GF-D8 (cell line): ENCODE measurements at regions not wholly inside any gene's neighbourhood (a gene's known extent, or its start where the extent isn't known, plus 50 kb on each side); places are given as distances from the start of the nearest gene placed in this dataset.

Experiments
- DNase-seq: peaks from one replicate; lab custom pipeline; 2025; lab: John Stamatoyannopoulos, UW

DNA sequence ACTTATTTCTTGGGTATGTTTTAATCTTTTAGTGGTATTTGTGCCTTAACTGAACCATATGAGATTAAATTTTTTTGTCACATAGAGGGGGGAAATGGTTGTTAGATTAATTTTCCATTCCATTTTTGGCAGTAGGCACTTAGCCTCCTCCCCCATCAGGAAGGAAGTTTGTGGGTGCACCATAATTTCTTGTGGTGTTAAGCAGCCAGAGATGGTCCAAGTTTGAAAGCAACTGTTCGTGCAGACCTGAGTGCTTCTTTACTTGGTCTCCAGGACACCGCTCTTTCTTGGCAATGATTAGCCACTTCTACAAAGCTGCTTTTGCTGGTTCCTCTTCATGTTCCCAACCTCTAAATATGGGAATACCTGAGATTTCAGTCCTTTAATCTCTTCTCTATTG is 92.7 kb upstream of the RPL34 start:
- DNase-seq: peak; percentile 43

DNA sequence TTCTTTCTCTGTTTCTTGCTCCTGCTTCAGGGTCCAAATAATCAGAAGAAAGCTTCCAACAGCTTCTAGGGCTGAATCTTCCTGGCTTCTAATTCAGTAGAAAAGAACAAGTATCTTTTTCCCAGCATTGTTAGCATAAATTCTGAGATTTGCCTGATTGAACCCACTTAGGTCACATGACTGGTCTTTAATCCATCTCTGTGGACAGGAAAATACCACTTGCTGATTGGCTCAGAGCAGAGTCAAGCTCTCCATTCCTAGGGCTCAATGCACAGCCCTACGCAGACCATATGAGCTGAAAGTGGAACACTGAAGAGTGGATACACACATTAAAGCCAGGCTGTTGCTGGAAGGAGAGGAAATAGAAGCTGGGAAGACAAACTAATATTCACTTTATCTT is 99.6 kb upstream of the RPL34 start:
- no peak for DNase-seq

DNA sequence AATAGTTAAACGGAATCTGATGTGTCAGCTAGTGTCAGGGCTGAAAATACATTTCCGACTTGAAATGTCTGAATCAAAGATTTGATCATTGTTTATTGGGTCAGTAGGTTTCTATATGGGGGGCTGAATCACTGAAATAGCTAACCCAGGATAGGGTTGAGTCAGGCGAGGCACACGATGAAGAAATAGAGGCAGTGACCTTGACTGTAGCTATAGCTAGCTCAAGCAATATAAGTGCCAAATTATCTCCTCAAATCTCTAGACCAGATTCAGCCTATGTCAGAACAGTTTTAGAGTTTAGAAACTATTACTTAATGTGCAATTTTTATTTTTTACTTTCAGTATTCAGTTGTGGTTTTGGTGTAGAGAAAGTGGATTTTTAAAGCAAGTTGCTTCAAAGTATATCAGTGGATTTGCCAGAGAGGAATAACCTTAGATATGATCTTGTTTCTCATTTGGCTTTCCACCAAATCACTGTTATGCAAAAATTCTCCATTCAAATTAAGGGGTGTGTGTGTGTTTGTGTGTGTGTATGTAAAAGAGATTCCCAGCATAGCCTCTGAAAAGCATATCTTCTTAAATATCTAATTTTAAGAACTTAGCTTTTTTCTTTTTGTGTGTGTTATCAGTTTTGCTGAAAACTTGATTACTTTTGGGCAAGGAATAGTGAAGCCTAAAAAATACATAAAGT is 100.3 kb upstream of the RPL34 start:
- DNase-seq: no peak

DNA sequence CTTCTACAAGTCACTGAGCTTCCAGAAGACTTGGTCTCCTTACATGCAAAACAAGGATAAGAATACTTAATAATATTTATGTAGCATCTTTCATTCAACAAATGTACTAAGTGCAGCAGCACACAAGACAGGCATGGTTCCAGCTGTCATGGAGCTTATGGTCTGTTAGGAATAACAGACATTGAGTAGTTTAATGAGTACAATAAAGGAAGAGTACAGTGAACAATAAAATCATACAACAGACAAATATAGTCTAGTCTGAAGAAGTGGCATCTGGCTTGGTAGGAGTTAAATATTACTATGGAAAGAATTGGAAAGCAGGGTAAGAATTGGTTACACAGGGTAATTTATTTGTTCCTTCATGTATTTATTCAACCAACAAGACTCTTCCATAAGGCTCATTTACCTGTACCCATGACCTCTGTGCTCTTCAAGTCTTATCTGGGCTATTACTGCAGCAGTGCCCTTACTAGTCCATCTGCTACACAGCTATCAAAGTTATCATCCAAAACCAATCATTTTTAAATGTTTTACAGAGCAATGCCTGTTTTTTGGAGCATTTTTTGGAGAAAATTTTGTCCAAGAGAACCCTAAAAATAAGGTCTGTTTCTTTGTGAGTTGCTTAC is 101.1 kb upstream of the RPL34 start:
- DNase-seq: no peak

DNA sequence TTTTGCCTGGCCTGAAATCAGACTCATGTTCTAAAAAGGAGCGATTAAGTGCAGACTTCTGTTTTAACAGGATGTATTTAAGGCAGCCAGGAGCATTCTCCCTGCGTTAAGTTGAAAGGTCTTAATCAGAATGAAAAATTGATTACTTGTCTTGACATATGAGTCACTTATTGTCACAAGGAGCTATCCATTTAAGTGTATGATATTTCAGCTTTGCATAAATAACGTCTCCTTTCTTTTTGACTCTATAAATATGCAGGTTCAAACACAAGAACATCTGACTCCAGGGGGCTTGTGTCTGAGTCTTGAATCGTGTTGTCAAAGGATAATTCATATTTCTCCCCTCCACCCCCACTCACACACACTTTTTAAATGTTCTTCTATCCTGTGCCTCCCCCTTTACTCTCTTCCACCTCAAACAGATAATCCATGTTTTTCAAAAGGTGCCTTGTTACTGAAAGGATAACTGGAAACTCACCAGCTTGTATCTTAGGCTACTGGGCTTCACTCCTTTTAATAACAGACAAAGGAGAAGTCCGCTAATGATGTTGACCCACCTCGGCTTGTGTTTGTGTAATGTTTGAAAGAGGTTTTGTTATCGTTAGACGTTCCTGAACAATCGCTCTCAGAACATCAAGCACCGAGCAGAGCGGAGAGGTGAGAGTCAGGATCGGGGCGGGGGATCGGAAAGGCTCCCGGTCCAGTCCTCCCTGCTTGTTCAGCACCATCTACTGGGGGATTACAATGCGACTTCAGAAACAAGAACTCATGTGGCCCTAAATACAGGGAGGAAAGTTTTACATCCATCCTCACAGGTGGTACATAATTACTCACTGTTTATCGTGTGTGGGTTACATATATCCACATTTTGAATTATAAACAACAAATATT is 107.5 kb upstream of the RPL34 start:
- DNase-seq: no peak

DNA sequence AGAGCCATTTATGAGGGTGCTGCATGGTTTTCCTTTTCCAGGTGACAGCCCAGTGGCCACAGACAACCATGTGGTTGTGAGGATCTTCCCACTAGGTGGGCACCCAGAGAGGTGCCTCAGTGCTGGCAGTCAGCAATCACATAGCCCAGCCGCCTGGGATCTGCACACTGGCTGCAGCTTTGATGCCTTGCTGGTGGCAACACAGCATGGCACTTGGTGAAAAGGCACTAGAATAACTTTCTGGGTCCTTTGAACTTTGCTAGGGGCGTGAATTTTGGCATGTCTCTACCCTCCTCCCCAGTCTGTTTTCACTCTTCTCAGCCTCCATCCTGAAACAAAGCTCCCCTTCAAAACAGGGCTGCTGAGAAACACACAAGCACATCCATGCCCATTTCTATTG is 108.8 kb upstream of the RPL34 start:
- no peak for DNase-seq

DNA sequence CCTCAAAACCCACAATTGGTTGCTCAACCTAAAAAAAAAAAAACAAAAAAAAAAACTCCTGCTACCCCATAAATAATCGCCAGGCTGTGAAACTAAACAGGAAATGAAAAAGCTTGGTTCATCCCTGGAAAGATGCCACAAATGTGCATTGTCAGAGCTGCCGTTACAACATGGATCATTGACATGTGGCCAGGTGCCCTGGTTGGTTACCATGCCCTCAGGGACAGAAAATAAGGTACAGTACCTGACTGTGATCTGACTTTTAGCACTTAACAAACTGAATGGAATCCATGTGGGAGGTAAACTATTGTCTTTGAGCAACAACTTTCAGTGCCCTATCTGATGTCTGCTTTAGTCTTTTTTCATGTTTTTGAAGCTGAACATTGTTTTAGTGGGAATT is 118.0 kb upstream of the RPL34 start:
- DNase-seq: no peak

DNA sequence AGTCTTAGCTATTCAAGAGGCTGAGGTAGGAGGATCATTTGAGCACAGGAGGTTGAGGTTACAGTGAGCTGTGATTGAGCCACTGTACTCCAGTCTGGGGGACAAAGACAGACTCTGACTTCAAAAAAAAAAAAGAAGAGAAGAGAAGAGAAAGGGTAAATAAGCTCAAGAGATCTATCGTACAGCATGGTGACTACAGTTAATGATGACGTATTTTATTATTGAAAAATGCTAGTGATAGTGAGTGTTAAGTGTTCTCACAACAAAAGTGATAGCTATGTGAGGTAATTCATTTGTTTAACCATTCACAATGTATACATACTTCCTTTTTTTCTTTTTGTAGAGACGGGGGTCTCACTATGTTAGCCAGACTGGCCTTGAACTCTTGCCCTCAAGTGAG is 121.5 kb upstream of the RPL34 start:
- DNase-seq: no peak

DNA sequence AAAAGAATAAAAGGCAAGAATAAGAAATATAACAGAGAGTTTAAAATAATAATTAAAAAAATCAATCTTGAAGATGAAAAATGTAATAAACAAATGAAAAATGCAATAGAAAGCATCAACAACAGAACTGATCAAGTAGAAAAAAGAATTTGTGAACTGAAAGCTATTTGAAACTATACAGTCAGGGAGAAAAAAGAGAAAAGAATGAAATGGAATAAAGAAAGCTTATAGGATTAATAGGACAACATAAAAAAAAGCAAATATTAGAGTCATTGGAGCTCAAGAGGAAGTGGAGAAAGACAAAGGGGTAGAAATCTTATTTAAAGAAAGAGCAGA is 126.8 kb upstream of the RPL34 start:
- no peak for DNase-seq

DNA sequence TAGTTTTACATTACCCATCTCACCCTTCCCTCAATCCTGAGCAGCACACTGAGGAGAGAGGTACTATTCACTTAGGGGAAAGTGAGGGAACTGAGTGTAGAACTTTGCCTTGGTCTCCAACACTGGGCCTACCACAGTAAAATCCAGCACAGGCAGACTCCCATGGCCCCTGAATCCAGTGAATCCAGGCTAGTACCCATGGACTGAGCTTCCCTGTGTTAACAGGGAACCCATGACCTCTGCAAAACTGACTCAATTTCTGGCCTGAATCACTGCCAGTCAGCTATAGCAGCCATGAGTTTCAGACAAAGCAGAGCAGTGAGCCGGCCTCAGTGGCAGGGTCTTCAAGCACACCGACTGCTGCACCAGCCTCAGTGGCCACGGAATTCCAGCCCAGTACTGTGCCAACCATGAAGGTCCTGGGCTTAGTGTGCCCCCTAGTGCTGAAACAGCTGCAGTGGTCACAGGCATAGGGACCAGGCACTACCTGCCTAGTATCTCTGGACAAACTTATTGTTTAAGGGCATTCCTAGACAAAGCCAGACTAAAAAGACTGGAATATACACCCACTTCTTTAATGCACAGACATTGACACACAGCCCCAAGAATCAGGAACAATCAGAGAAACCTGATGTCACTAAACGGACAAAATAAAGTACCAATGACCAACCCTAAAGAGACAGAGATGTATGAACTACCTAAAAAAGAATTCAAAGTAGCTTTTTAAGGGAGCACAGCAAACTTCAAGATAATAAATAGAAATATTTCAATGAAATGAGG is 127.4 kb upstream of the RPL34 start:
- DNase-seq: no peak

DNA sequence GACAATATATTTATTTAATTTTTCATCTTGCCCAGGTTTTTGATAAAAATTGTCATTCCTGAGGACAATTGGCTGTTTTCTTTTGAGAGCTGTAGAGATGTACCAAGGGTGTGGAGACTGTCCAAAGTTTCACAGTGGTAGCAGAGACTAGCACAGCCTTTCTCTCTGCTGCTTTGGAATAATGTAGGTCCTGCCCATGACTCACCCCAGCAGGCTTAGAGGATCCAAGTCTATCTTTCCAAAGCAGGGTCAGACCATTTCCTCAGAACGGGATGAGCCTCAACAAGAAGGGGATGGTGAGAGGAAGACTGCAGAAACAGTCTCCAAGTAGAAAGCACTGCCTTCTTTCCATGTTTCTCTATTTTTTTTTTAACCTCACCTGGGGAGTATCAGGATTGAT is 131.5 kb upstream of the RPL34 start:
- no peak for DNase-seq

DNA sequence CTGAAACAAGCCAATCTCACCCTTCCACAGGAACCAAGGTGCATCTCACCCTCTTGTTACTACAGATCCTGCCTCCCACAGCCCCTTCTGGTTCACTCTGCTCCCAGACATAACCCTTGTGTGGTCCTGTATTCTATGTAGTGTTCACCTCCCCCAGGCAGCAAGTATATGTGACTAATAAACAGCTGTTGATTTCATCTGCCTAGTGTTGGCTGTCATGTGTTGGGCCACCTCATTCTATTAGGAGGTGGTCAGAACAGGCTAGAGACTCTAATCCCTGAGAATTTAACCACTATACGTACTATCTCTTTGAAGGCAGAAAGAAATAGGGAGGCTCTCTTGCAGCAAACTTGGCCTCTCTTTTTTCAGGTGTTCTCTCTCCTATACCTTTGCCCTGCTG is 134.3 kb upstream of the RPL34 start:
- no peak for DNase-seq

DNA sequence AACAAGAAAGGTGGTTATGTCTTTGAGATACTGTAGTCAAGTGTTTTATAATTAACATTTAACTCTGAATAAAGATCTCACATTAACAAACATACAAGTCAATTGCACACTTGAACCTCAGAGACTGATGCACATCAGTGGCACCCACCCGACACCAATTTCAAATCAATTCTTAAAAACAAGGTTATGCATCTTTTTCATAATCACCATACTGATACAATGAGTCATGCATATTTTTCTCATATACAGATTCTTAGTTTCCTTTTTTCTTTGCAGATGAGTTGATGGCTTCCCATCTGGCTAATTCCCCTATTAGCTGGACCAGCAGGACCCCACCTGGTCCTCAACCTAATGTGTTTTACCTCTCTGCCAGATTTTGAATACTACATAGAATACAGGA is 136.2 kb upstream of the RPL34 start:
- DNase-seq: no peak

DNA sequence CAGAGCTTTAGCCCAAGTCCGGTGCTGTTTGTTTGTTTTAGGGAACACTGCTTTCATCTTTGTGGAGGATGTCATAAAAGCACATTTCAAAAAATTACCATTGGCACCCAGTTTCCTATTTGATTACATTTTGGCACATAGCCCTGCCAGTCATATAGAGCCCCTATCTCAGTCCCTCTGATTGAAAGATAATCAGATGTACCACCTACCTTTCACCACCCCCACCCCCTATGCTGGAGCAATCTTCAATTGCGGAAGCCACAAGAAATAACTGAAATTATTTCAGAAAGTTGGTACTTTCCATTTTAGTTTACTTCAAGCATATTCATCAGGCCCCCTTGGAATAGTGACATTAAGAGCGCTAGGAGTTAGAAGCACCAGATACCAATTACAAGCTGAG is 136.7 kb upstream of the RPL34 start:
- DNase-seq: no peak

DNA sequence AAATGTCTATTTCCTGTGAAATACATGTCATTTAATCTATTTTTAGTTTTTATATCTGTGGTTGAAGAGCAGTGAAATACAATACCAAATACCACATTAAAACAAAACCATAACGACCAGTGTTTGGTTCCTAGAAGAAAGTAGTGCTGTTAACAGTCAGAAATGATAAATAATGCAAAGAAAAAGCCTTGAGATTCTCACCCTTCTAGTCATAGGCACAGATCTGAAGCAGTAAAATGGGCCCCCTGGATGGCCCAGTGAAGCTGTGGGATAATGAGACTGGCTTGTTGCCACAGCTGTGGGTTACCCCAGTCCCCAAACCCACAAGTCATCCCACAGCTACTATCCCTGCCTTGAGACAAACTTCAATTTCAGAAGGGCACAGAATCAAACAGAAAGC is 137.3 kb upstream of the RPL34 start:
- no peak for DNase-seq

DNA sequence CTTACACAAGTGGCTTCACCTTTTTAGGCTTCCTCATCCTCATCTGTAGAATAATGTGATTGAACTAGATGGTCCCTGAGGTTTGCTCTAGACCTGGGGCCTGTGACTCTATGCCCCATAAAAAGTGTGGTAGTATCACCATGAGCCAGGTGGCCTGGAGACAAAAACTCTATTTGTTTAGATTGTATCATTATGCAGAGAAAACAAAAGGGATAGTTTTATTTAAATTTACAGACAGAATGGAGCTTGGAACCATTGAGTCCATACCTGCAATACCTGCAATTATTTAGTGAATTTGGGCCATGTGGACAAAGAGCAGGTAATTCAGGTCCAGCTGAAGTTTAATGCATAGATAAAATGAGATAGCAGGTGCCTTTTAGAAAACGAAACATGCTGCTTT is 139.5 kb upstream of the RPL34 start:
- no peak for DNase-seq

DNA sequence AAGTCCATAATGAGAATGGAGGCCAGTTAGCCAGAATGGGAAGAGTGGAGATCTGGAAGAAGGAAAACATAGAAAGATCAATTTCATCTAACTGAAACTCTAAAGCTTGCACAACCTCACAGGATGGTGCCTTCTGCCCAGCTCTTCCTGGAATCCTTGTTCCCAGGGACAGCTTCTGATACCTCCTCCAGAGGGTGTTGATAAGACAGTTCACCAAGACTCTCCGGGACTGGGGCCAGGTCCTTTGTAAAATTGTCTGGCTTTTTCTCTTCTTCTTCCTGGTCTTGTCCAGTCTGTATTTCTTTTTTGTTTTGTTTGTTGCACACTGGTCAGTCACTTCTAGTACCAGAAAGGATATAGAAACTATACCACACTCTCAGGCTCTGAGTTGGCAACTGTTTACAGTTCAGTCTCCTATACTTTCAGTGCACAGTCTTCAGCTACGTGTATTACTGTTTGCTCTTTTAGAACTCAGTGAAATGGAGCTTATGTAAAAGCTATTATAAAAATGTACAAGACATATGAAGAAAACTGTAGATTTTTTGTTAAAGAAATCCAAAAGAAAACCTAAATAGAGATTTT is 142.8 kb upstream of the RPL34 start:
- no peak for DNase-seq

DNA sequence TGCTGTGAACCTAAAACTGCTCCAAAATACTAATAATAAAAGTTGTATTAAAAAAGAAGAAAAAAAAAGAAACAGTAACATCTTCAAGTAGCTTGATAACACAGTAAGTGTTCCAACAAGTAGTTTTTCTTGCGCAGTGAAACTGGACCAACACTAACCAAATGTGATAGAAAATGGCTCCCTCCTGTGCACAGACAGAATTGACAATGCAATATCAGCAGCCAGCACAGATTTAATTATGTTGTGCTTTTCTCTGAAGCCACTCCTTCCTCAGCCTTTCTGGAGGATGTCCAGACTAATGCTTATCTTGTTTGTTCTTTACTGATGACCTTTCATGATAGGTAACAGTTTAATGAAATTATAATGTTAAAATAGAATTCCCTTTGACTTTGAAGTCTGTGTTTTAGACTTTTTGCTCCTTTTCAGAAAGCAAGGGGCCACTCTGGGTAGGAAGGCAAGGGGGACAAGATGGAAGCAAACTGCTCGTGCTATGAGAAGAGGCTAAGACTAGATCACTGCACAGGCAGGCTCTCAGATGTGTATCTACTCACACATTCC is 147.1 kb upstream of the RPL34 start:
- no peak for DNase-seq

DNA sequence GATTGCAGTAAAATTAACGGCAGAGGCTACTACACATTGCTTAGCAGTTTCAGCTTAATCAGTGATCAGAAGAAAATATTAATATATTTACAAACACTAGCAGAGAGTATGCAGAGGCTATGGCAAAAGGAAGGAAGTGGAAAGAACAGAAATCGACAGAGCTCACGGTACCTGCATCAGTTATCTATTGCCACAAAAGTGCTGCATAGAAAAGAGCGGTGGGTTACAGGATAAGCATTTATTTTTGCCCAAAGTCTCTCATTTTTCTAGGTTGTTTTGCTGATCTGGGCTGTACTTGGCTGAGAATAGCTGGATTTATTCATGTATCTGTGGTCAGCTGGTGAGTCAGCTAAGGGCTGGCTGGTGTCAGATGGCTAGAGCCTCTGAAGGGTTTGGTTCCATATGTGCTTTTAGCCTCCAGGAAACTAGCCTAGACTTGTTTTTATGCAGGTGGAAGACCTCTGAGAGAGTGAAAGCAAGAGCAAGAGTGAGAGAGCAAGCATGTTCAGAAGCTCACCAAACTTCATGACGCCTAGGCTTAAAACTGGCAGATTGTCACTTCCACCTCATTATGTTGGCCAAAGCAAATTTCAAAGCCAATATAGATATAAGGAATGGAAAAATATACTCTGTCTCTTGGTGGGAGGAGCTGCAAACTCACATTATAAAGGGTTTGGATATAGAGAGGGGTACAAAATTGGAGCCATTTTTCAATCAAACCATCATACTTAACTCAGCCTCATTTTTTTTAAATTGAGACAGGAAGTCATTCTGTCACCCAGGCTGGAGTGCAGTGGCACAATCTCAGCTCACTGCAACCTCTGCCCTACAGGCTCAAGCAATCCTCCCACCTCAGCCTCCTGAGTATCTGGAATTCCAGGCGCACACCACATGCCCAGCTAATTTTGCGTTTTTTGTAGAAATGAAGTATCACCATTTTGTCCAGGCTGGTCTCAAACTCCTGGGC is 153.2 kb upstream of the RPL34 start:
- DNase-seq: no peak

DNA sequence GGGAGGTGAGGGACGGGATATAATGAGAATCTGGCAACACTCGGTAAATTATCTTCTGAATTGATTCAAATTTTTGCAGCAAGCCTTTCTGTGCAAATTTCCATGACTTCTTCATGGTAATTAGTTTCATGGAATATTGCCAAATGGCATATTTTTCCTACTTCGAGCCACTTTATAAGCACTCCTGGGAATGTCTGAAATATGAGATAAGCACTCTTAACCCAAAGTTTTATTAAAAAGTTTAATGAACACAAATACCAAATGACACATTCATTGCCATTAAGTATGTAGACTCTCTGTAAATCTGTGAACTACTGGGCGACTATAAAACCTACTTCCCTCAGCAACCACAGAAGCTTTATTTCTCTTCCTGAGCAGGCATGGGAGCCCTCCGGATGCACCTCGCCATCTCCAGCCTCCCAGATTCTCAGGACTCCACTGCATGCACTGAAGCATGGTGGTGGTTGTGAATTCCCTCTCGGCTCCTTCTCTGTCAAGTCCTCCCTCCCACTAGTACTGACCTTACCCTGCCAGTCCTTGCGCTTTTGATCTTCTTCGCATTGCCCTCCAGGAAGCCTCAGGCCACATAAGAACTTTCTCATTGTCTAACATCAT is 154.4 kb upstream of the RPL34 start:
- DNase-seq: no peak
